Heart right ventricle (tissue), 16 donors: ENCODE measurements at regions not wholly inside any gene's neighbourhood (a gene's known extent, or its start where the extent isn't known, plus 50 kb on each side); places are given as distances from the start of the nearest gene placed in this dataset.

Source experiments
- ATAC-seq, 8 donors: fragments of 200-7000 bp; cut with Tn5 transposase; one replicate each; pipeline ENCODE4 v1.9.1; 2020; ENCODE audit warnings: mild to moderate bottlenecking in 8 of 8, moderate library complexity in 8 of 8, moderate number of reproducible peaks in 1 of 8
- DNase-seq, 2 donors: peaks; one replicate each; pipeline ENCODE4 v3.0.0-alpha.2; 2020
- H3K27ac ChIP-seq, 10 donors: fragments of 200-600 bp; sonication (generic) in 2 of 10; one replicate each; pipeline versions ENCODE4 v1.5.0 to v1.8.0; 2020 to 2022; ENCODE audit warnings: mild to moderate bottlenecking in 3 of 10
- H3K27me3 ChIP-seq, 7 donors: fragments of 200-600 bp; one replicate each; pipeline ENCODE4 v1.8.0; 2021 to 2022; ENCODE audit warnings: mild to moderate bottlenecking in 2 of 7
- H3K36me3 ChIP-seq, 9 donors: fragments of 200-600 bp; sonication (generic) in 1 of 9; one replicate each; pipeline versions ENCODE4 v1.5.0 to v1.8.0; 2020 to 2022; ENCODE audit warnings: mild to moderate bottlenecking in 2 of 9
- H3K4me1 ChIP-seq, 9 donors: fragments of 200-600 bp; sonication (generic) in 1 of 9; one replicate each; pipeline versions ENCODE4 v1.5.0 to v1.8.0; 2020 to 2022; ENCODE audit warnings: mild to moderate bottlenecking in 4 of 9
- H3K4me3 ChIP-seq, 10 donors: fragments of 200-600 bp; sonication (generic) in 2 of 10; one replicate each; pipeline versions ENCODE4 v1.5.0 to v1.8.0; 2020 to 2022; ENCODE audit warnings: mild to moderate bottlenecking in 7 of 10, moderate library complexity in 2 of 10
- H3K9me3 ChIP-seq, 11 donors: fragments of 200-600 bp in 10 of 11; sonication (generic) in 2 of 11; one replicate each; pipeline versions ENCODE4 v1.5.0 to v1.8.0; 2013 to 2022; ENCODE audit warnings: mild to moderate bottlenecking in 2 of 11, control low read depth in 1 of 11, moderate library complexity in 1 of 11
- CTCF ChIP-seq, 9 donors: fragments of 200-600 bp; sonication (generic) in 2 of 9; IDR thresholded peaks; one replicate each; pipeline versions ENCODE4 v1.5.0 to v1.8.0; 2021 to 2022; ENCODE audit warnings: antibody characterized with exemption in 9 of 9, mild to moderate bottlenecking in 5 of 9, moderate library complexity in 1 of 9
- WGBS, 2 donors: extraction: QIAGEN DNeasy Blood & Tissue Kit; methylation state at CpG; one replicate each; pipeline ENCODE4 v1.1.7; 2013; ENCODE audit warnings: inconsistent platforms in 1 of 2; 5-methylcytosine and 5-hydroxymethylcytosine counted together
- intact Hi-C, 10 donors: fragments of 100-400 bp; cut with DNase I; formaldehyde crosslinking; loops; one replicate each; pipeline versions ENCODE4 v1.11.1 to v1.14.2; 2022
- donor health status: Arrhythmogenic right ventricular cardiomyopathy.
- donor health status: ischemic (EF 13 %, LVEDD 7.1; RV severe dilation, severe dysfunction).
- donor health status: healthy with polysubstance abuse.
- donor health status: DM: no; HTN: yes; CAD: no.
- donor health status: DM: no; HTN: no; CAD: no.
- donor health status: ischemic (EF 25% LVEDD 6.9; RV normal size, moderate dysfunction).
- donor health status: ischemic (EF 25% LVEDD 5.7; RV mildly dilated, moderate dysfunction).
- donor health status: healthy.
- donor health status: DM: yes; HTN: yes; CAD: no.
- donor health status: Ischemic cardiomyopathy.
- donor health status: ischemic (EF 35%, LVEDD 5.7; RV mildly dilated, moderate dysfunction).
- donor health status: nonischemic (EF 11% LVEDD 7.7; RV severe dilation, severe dysfunction).
- donor health status: DM: yes; HTN: yes; CAD: no.
- donor health status: PGD.
- donor health status: ischemic (EF 29% LVEDD 5.4; RV normal size, mild dysfunction).
- donor health status: nonischemic (EF 23%, LVEDD 6.1; RV moderate dilation, normal function).

- Histone ChIP-seq H3K27me3 (no peaks in the 10 kb centered on the region), H3K4me1 (no peaks in the 10 kb centered on the region), H3K27ac (no peak overlapping the region), H3K4me3 (no peak overlapping the region), H3K36me3 (no peaks in the 10 kb centered on the region), H3K9me3 (no peaks in the 10 kb centered on the region)
- 85 to 87% methylated on average over 8 of the region's 8 CpGs for WGBS, 2 donors
- no peak for ATAC-seq
- intact Hi-C loops: no loop called here
- DNase-seq: no peak
- no peak for TF ChIP-seq CTCF (IDR thresholded peaks at IDR 0.05)
These were observed 646.9 kb upstream of the ACVR2A start for GRCh38 chr2:147197754-147198483.

DNA sequence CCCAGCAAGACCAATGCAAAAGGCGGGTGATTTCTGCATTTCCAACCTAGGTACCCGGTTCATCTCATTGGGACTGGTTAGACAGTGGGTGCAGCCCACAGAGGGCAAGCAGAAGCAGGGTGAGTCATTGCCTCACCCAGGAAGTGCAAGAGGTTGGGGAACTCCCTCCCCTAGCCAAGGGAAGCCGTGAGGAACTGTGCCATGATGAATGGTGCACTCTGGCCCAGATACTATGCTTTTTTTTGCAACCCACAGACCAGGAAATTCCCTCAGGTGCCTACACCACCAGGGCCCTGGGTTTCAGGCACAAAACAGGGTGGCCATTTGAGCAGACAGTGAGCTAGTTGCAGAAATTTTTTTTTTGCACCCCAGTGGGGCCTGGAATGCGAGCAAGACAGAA, 662.6 kb upstream of the ACVR2A start:
- Histone ChIP-seq H3K36me3 (no peaks in the 10 kb centered on the region), H3K4me3 (no peak overlapping the region), H3K4me1 (no peaks in the 10 kb centered on the region), H3K9me3 (peaks cover 0 to 25% (median 4%) of the 10 kb centered on the region in 11 donors), H3K27ac (no peak overlapping the region), H3K27me3 (no peaks in the 10 kb centered on the region)
- no peak for TF ChIP-seq CTCF (IDR thresholded peaks at IDR 0.05)
- 64 to 75% methylated on average over 4 of the region's 4 CpGs for WGBS, 2 donors
- intact Hi-C loops: no loop called here
- ATAC-seq (no peak), DNase-seq (no peak)

DNA sequence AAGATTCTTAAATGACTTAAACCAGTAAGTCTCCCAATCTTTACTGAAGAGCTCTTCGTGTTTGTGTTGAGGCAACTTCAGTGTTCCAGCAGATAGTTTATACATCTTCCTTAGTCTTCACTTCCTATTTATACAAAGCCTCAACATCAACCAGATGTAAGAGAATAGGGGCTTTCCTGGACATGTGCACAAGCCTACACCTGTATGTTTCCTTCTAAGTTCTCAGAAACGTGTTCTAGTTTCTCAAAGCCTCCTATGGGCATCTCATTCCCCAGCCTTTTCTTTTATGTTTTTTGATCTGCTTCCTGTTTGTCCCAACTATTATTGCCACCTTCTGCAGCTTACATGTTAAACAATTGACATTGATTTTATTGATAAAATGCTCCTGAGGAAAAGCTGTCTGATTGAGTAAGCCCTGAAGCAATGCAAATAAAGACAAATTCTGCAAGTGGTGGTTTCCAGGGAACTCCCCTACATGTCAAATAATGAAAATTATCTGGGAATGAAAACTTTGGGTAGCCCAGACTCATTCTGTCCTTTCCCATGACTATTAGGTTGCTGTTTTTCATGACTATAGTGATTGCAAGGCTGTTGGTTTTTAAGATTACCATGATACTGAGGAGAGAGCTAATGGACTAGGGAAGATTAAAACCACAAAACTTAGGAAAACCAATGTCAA, 663.3 kb upstream of the ACVR2A start:
- ATAC-seq (no peak), DNase-seq (no peak)
- Histone ChIP-seq H3K4me1 (no peaks in the 10 kb centered on the region), H3K9me3 (peaks cover 0 to 25% (median 4%) of the 10 kb centered on the region in 11 donors), H3K36me3 (no peaks in the 10 kb centered on the region), H3K27me3 (no peaks in the 10 kb centered on the region), H3K27ac (no peak overlapping the region), H3K4me3 (no peak overlapping the region)
- 79 to 81% methylated on average over 2 of the region's 2 CpGs for WGBS, 2 donors
- TF ChIP-seq CTCF (IDR thresholded peaks at IDR 0.05): no peak
- intact Hi-C loops: no loop called here

DNA sequence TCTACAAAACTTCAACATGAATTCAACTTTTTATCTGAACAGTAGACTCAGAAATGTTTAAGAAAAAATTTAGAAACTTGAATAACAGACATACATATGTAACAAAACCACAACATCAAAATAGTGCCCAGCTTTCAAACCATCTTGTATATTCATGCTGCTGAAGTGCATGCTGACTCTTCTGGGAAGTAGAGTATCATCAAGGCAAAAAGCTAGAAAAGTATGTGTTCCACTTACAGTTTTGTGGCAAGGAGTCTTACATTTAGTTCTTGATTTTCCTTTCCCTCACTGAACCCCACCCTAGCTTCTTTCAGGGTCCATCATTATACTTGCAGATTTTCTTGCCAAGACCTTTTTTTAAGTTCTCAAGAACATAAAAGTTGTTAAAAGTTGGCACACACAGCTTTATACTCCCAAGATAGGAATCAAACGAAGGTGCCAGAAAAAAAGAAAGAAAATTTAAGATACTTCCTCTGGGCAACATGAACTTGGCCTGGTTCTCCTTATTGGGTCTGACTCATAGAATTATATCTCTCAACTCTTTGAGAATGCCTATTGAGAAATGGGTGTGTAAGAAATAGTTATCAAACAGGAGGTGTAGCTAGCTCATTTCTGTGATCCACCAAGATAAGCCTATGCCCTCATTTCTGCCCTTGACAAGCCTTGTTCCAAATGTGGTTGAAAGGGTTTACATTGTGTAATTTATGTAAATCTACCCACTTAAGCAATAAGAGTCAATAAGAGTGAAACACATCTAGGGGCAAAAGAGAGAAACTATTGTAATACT, 667.6 kb upstream of the ACVR2A start:
- H3K36me3 ChIP-seq: no peaks in the 10 kb centered on the region
- WGBS, 2 donors: 37 to 62% methylated on average over 1 of the region's 1 CpG
- H3K27me3 ChIP-seq: no peaks in the 10 kb centered on the region
- intact Hi-C loops: no loop called here
- H3K27ac ChIP-seq: no peak overlapping the region
- H3K9me3 ChIP-seq: peaks cover 0 to 19% (median 0%) of the 10 kb centered on the region in 11 donors
- H3K4me1 ChIP-seq: no peaks in the 10 kb centered on the region
- TF ChIP-seq CTCF (IDR thresholded peaks at IDR 0.05): no peak
- H3K4me3 ChIP-seq: no peak overlapping the region
- ATAC-seq: no peak
- DNase-seq: no peak
